H1 (cell line): ENCODE measurements at regions not wholly inside any gene's neighbourhood (a gene's known extent, or its start where the extent isn't known, plus 50 kb on each side); places are given as distances from the start of the nearest gene placed in this dataset.

ENCODE experiments used
- CTCF ChIA-PET: fragments of 300-600 bp; sonication (Branson Sonifier 250); formaldehyde crosslinking; loops from one replicate; lab custom pipeline; 2021; ENCODE audit not compliant: partially characterized antibody; lab: Charles Lee
- POLR2A ChIA-PET: fragments of 300-600 bp; sonication (Branson Sonifier 250); formaldehyde crosslinking; loops from one replicate; lab custom pipeline; 2021; ENCODE audit warnings: inconsistent platforms; ENCODE audit not compliant: partially characterized antibody; lab: Charles Lee
- DNase-seq, 2 experiments: peaks; one replicate each; pipeline versions ENCODE4 v3.0.0 to v3.0.0-alpha.2; 2010 to 2022; ENCODE audit warnings: low spot score in 2 of 2, low read depth in 1 of 2, mixed read lengths in 1 of 2
- FAIRE-seq: peaks from 2 replicates; lab custom pipeline; 2011; peaks lifted over from hg19 to GRCh38; lab: Jason Lieb, UNC
- H2AFZ ChIP-seq: 2 replicates; pipeline ENCODE4 v1.8.1; 2012; ENCODE audit warnings: low read length, inconsistent platforms
- H2AK5ac ChIP-seq: 2 replicates; pipeline ENCODE4 v1.6.1; 2013; ENCODE audit warnings: low read depth, low read length
- H2BK120ac ChIP-seq: replicated peaks from 2 replicates; pipeline ENCODE3; 2013; ENCODE audit warnings: low read depth, low read length, inconsistent platforms
- H2BK12ac ChIP-seq: 2 replicates; pipeline ENCODE4 v1.6.1; 2013; ENCODE audit warnings: low read depth, low read length
- H2BK15ac ChIP-seq: 2 replicates; pipeline ENCODE4 v1.6.1; 2013; ENCODE audit warnings: low read length
- H2BK20ac ChIP-seq: 2 replicates; pipeline ENCODE4 v1.6.1; 2013; ENCODE audit warnings: low read length
- H2BK5ac ChIP-seq: 2 replicates; pipeline ENCODE4 v1.6.1; 2013; ENCODE audit warnings: low read depth, low read length
- H3K14ac ChIP-seq: 2 replicates; pipeline ENCODE4 v1.6.1; 2013; ENCODE audit warnings: inconsistent platforms; ENCODE audit not compliant: insufficient read length
- H3K18ac ChIP-seq: 2 replicates; pipeline ENCODE4 v1.6.1; 2013; ENCODE audit warnings: low read length; ENCODE audit errors: extremely low read depth
- H3K23ac ChIP-seq: 2 replicates; pipeline ENCODE4 v1.6.1; 2013; ENCODE audit warnings: inconsistent platforms; ENCODE audit not compliant: insufficient read length
- H3K23me2 ChIP-seq: 2 replicates; pipeline ENCODE4 v1.6.1; 2013; ENCODE audit warnings: low read depth, low read length
- H3K27ac ChIP-seq: 2 replicates; pipeline ENCODE4 v1.6.1; 2011; ENCODE audit warnings: low read depth, low read length, inconsistent platforms
- H3K27me3 ChIP-seq, 4 experiments: replicated peaks in 1 of 4; 1 replicate in 1 of 4; 2 replicates in 3 of 4; pipeline versions ENCODE4 v1.6.1 to v1.8.1; 2011 to 2013; ENCODE audit warnings: low read length in 3 of 4, mild to moderate bottlenecking in 3 of 4, inconsistent platforms in 2 of 4, mixed read lengths in 2 of 4, moderate library complexity in 1 of 4; ENCODE audit not compliant: control insufficient read depth in 3 of 4, insufficient read depth in 3 of 4; ENCODE audit errors: extremely low read depth in 1 of 4
- H3K36me3 ChIP-seq, 4 experiments: 2 replicates each; pipeline versions ENCODE4 v1.6.1 to v1.8.1; 2011 to 2013; ENCODE audit warnings: mild to moderate bottlenecking in 4 of 4, low read length in 3 of 4, moderate library complexity in 2 of 4, control low read depth in 1 of 4, inconsistent platforms in 1 of 4; ENCODE audit not compliant: insufficient read depth in 4 of 4, control insufficient read depth in 2 of 4
- H3K4ac ChIP-seq: replicated peaks from 2 replicates; pipeline ENCODE3; 2013; ENCODE audit warnings: low read length, low read depth, mixed read lengths, inconsistent platforms; ENCODE audit not compliant: insufficient read length
- H3K4me1 ChIP-seq, 4 experiments: replicated peaks in 1 of 4; 1 replicate in 1 of 4; 2 replicates in 3 of 4; pipeline versions ENCODE4 v1.6.1 to v1.8.1; 2011 to 2013; ENCODE audit warnings: low read length in 3 of 4, inconsistent platforms in 2 of 4, mixed read lengths in 1 of 4; ENCODE audit not compliant: insufficient read depth in 4 of 4, control insufficient read depth in 3 of 4
- H3K4me2 ChIP-seq, 2 experiments: 2 replicates each; pipeline versions ENCODE4 v1.6.1 to v1.8.1; 2011 to 2013; ENCODE audit warnings: low read depth in 2 of 2, low read length in 2 of 2, control low read depth in 1 of 2, inconsistent platforms in 1 of 2, mild to moderate bottlenecking in 1 of 2; ENCODE audit not compliant: insufficient read depth in 1 of 2
- H3K4me3 ChIP-seq, 4 experiments: fragments of 200-600, 300-600 bp in 1 of 4; sonication (generic), shearing (Covaris generic), sonication (Bioruptor Twin) in 1 of 4; 2 replicates each; pipeline versions ENCODE4 v1.5.1 to v1.8.1; 2011 to 2016; ENCODE audit warnings: low read length in 4 of 4, low read depth in 3 of 4, control low read depth in 2 of 4, inconsistent platforms in 2 of 4, mild to moderate bottlenecking in 2 of 4, mixed read lengths in 1 of 4, moderate library complexity in 1 of 4; ENCODE audit not compliant: insufficient read depth in 2 of 4; ENCODE audit errors: extremely low read depth in 1 of 4
- H3K56ac ChIP-seq: replicated peaks from 2 replicates; pipeline ENCODE3; 2013; ENCODE audit warnings: low read depth, mild to moderate bottlenecking, mixed read lengths, low read length, inconsistent platforms; ENCODE audit not compliant: insufficient read length
- H3K79me1 ChIP-seq: 2 replicates; pipeline ENCODE4 v1.6.1; 2013; ENCODE audit warnings: low read depth, low read length, control low read depth
- H3K79me2 ChIP-seq, 2 experiments: 2 replicates each; pipeline versions ENCODE4 v1.6.1 to v1.8.1; 2012 to 2013; ENCODE audit warnings: low read length in 2 of 2, mild to moderate bottlenecking in 2 of 2, inconsistent platforms in 1 of 2; ENCODE audit not compliant: insufficient read depth in 2 of 2, control insufficient read depth in 1 of 2
- H3K9ac ChIP-seq, 4 experiments: replicated peaks in 1 of 4; 1 replicate in 1 of 4; 2 replicates in 3 of 4; pipeline versions ENCODE4 v1.6.1 to v1.8.1; 2011 to 2013; ENCODE audit warnings: low read depth in 3 of 4, low read length in 3 of 4, control low read depth in 2 of 4, mild to moderate bottlenecking in 2 of 4, moderate library complexity in 2 of 4, inconsistent platforms in 1 of 4; ENCODE audit errors: extremely low read depth in 1 of 4
- H3K9me3 ChIP-seq, 2 experiments: 2 replicates each; pipeline versions ENCODE4 v1.6.1 to v1.8.1; 2012 to 2013; ENCODE audit warnings: mild to moderate bottlenecking in 2 of 2, moderate library complexity in 2 of 2, control low read depth in 1 of 2, inconsistent platforms in 1 of 2, low read depth in 1 of 2, low read length in 1 of 2, mixed read lengths in 1 of 2; ENCODE audit not compliant: insufficient read depth in 2 of 2
- H4K20me1 ChIP-seq, 2 experiments: replicated peaks in 1 of 2; 2 replicates each; pipeline versions ENCODE3 to v1.8.1; 2011 to 2013; ENCODE audit warnings: inconsistent platforms in 2 of 2, low read length in 2 of 2, mild to moderate bottlenecking in 1 of 2; ENCODE audit not compliant: insufficient read depth in 2 of 2, control insufficient read depth in 1 of 2
- H4K5ac ChIP-seq: 2 replicates; pipeline ENCODE4 v1.6.1; 2013; ENCODE audit warnings: low read length, low read depth, mixed read lengths, inconsistent platforms; ENCODE audit not compliant: insufficient read length
- H4K8ac ChIP-seq: 2 replicates; pipeline ENCODE4 v1.8.0; 2013; ENCODE audit warnings: mild to moderate bottlenecking, moderate library complexity, low read length, inconsistent platforms; ENCODE audit not compliant: insufficient read depth; ENCODE audit errors: extremely low read depth
- H4K91ac ChIP-seq: replicated peaks from 2 replicates; pipeline ENCODE3; 2013; ENCODE audit warnings: low read length, mixed read lengths, inconsistent platforms; ENCODE audit not compliant: insufficient read length
- BRCA1 ChIP-seq: IDR thresholded peaks from 2 replicates; pipeline ENCODE4 v1.6.1; 2012; ENCODE audit warnings: low read depth, low read length, improper control_type of control experiment
- HDAC2 ChIP-seq, 2 experiments: fragments of 300-600 bp in 1 of 2; sonication (generic) in 1 of 2; IDR thresholded peaks; 2 replicates each; pipeline ENCODE4 v1.6.1; 2011 to 2012; ENCODE audit warnings: low read depth in 2 of 2, low read length in 2 of 2, mild to moderate bottlenecking in 2 of 2, moderate library complexity in 2 of 2, borderline replicate concordance in 1 of 2, inconsistent platforms in 1 of 2
- NANOG ChIP-seq: IDR thresholded peaks from 2 replicates; pipeline ENCODE4 v1.6.1; 2011; ENCODE audit warnings: low read length, low read depth, mild to moderate bottlenecking, inconsistent platforms; ENCODE audit not compliant: insufficient read depth, poor library complexity, severe bottlenecking
- POU5F1 ChIP-seq: IDR thresholded peaks from 2 replicates; pipeline ENCODE4 v1.6.1; 2011; ENCODE audit warnings: low read depth, mild to moderate bottlenecking, low read length, moderate library complexity
- RNF2 ChIP-seq: fragments of 200-900, 300-1000 bp; sonication (generic); IDR thresholded peaks from 2 replicates; pipeline ENCODE4 v1.7.1; 2016; ENCODE audit warnings: borderline replicate concordance, low read depth, mild to moderate bottlenecking, antibody characterized with exemption, low read length; ENCODE audit not compliant: poor library complexity, severe bottlenecking; ENCODE audit errors: missing control alignments
- SAP30 ChIP-seq: fragments of 300-600 bp; sonication (generic); IDR thresholded peaks from 2 replicates; pipeline ENCODE4 v1.7.1; 2012; ENCODE audit warnings: low read length, moderate library complexity, mild to moderate bottlenecking, inconsistent platforms; ENCODE audit not compliant: insufficient read depth, insufficient replicate concordance
- TAF7 ChIP-seq: optimal IDR thresholded peaks from 2 replicates; pipeline ENCODE3; 2011; ENCODE audit warnings: low read depth, mild to moderate bottlenecking, inconsistent platforms, low read length, moderate library complexity, borderline replicate concordance
- YY1 ChIP-seq: IDR thresholded peaks from 2 replicates; pipeline ENCODE4 v1.6.1; 2011; ENCODE audit warnings: low read depth, mild to moderate bottlenecking, low read length
- WGBS, 2 experiments: shearing (Covaris generic) in 1 of 2; methylation state at CpG; one replicate each; pipeline versions ENCODE4 v1.1.6 to v1.1.7; 2013 to 2015; ENCODE audit warnings: low lambda C conversion rate in 2 of 2, mixed read lengths in 2 of 2, inconsistent platforms in 1 of 2, low coverage in 1 of 2, missing lambda C conversion rate in 1 of 2; ENCODE audit not compliant: insufficient replicate concordance in 2 of 2, insufficient coverage in 1 of 2, insufficient read length in 1 of 2; ENCODE audit errors: extremely low coverage in 1 of 2, missing lambda C conversion rate in 1 of 2; 5-methylcytosine and 5-hydroxymethylcytosine counted together

GRCh38 chr2:136297994-136298393 is 180.0 kb upstream of the CXCR4 start:
- Histone ChIP-seq H3K79me2 (no peaks in the 10 kb centered on the region), H3K23ac (no peak overlapping the region), H4K91ac (no peak overlapping the region), H2BK20ac (no peak overlapping the region), H3K36me3 (no peaks in the 10 kb centered on the region), H2BK5ac (no peak overlapping the region), H2AK5ac (no peak overlapping the region), H2BK15ac (no peak overlapping the region), H3K14ac (no peak overlapping the region), H3K79me1 (no peaks in the 10 kb centered on the region), H3K4me1 (no peaks in the 10 kb centered on the region), H2AFZ (no peak overlapping the region), H3K9me3 (no peaks in the 10 kb centered on the region), H3K27me3 (no peaks in the 10 kb centered on the region), H3K27ac (no peak overlapping the region), H3K23me2 (no peaks in the 10 kb centered on the region), H3K4ac (no peak overlapping the region), H4K5ac (no peak overlapping the region), H4K8ac (no peak overlapping the region), H2BK120ac (no peak overlapping the region), H3K4me2 (no peak overlapping the region), H3K18ac (no peak overlapping the region), H3K4me3 (no peak overlapping the region), H3K9ac (no peak overlapping the region), H4K20me1 (no peaks in the 10 kb centered on the region), H3K56ac (no peak overlapping the region), H2BK12ac (no peak overlapping the region)
- WGBS, 2 experiments: 90% methylated on average over 4 of the region's 4 CpGs; no CpG with 5 or more reads in 1 of the 2 experiments
- TF ChIP-seq HDAC2 (IDR thresholded peaks at IDR 0.05; ENCODE audit: borderline replicate concordance in 1 of 2, low read depth in 2 of 2, low read length in 2 of 2) (no peak), SAP30 (no peak), RNF2 (no peak), YY1 (no peak), NANOG (no peak), POU5F1 (no peak), BRCA1 (no peak), TAF7 (no peak)
- FAIRE-seq (no peak), DNase-seq (no peak)
- POLR2A ChIA-PET: no interaction called here
- CTCF ChIA-PET: interaction anchor here (1.2 to 1.4 kb wide), 2 partner anchors 9 to 10 kb away, joined by 3 to 4 read pairs; no protein-coding TSS in a partner anchor
